H9 (cell line): ENCODE measurements at regions not wholly inside any gene's neighbourhood (a gene's known extent, or its start where the extent isn't known, plus 50 kb on each side); places are given as distances from the start of the nearest gene placed in this dataset.

ENCODE experiments used
- DNase-seq: peaks from one replicate; pipeline ENCODE4 v3.0.0-alpha.2; 2017
- H2AFZ ChIP-seq: one replicate; pipeline ENCODE4 v1.6.1; 2013; ENCODE audit warnings: mild to moderate bottlenecking, low read length, control low read depth, moderate library complexity
- H2AK5ac ChIP-seq: 2 replicates; pipeline ENCODE4 v1.6.1; 2013; ENCODE audit warnings: low read length, control low read depth, mixed read lengths; ENCODE audit not compliant: insufficient read length
- H2BK120ac ChIP-seq: one replicate; pipeline ENCODE4 v1.6.1; 2013; ENCODE audit warnings: low read depth, mild to moderate bottlenecking, low read length, control low read depth, inconsistent platforms; ENCODE audit not compliant: poor library complexity, severe bottlenecking
- H2BK12ac ChIP-seq: 2 replicates; pipeline ENCODE4 v1.6.1; 2013; ENCODE audit warnings: low read length, control low read depth, mixed read lengths, low read depth; ENCODE audit not compliant: insufficient read length
- H2BK15ac ChIP-seq: 2 replicates; pipeline ENCODE4 v1.6.1; 2013; ENCODE audit warnings: low read depth, low read length, control low read depth
- H2BK20ac ChIP-seq: one replicate; pipeline ENCODE4 v1.6.1; 2013; ENCODE audit warnings: low read depth, mild to moderate bottlenecking, low read length, control low read depth, inconsistent platforms; ENCODE audit not compliant: poor library complexity, severe bottlenecking
- H2BK5ac ChIP-seq: 2 replicates; pipeline ENCODE4 v1.6.1; 2013; ENCODE audit warnings: low read length, control low read depth, mixed read lengths; ENCODE audit not compliant: insufficient read length
- H3K14ac ChIP-seq: 2 replicates; pipeline ENCODE4 v1.6.1; 2013; ENCODE audit warnings: low read length, control low read depth; ENCODE audit not compliant: insufficient read depth
- H3K18ac ChIP-seq: 2 replicates; pipeline ENCODE4 v1.6.1; 2013; ENCODE audit warnings: low read depth, mild to moderate bottlenecking, mixed read lengths, low read length, control low read depth; ENCODE audit not compliant: insufficient read length
- H3K23ac ChIP-seq: 2 replicates; pipeline ENCODE4 v1.6.1; 2013; ENCODE audit warnings: low read length, control low read depth, mixed read lengths, low read depth; ENCODE audit not compliant: insufficient read length
- H3K23me2 ChIP-seq: 2 replicates; pipeline ENCODE4 v1.6.1; 2013; ENCODE audit warnings: low read depth, mild to moderate bottlenecking, mixed read lengths, low read length, control low read depth; ENCODE audit not compliant: insufficient read length, poor library complexity, severe bottlenecking
- H3K27ac ChIP-seq: 2 replicates; pipeline ENCODE4 v1.5.1; 2013; ENCODE audit warnings: low read length, control low read depth, mixed read lengths, low read depth; ENCODE audit not compliant: insufficient read length
- H3K27me3 ChIP-seq: 2 replicates; pipeline ENCODE4 v1.6.1; 2013; ENCODE audit warnings: low read length, control low read depth, inconsistent platforms; ENCODE audit not compliant: insufficient read depth
- H3K4ac ChIP-seq: 2 replicates; pipeline ENCODE4 v1.6.1; 2013; ENCODE audit warnings: low read depth, mild to moderate bottlenecking, control low read depth, inconsistent platforms, low read length, moderate library complexity
- H3K4me1 ChIP-seq: 2 replicates; pipeline ENCODE4 v1.6.1; 2013; ENCODE audit warnings: low read length, control low read depth, inconsistent platforms; ENCODE audit not compliant: insufficient read depth
- H3K4me2 ChIP-seq: 2 replicates; pipeline ENCODE4 v1.6.1; 2013; ENCODE audit warnings: low read length, control low read depth, mixed read lengths; ENCODE audit not compliant: insufficient read length, insufficient read depth
- H3K56ac ChIP-seq: 2 replicates; pipeline ENCODE4 v1.6.1; 2013; ENCODE audit warnings: low read depth, mild to moderate bottlenecking, mixed read lengths, low read length, control low read depth; ENCODE audit not compliant: insufficient read length
- H3K79me1 ChIP-seq: 2 replicates; pipeline ENCODE4 v1.6.1; 2013; ENCODE audit warnings: low read depth, mild to moderate bottlenecking, moderate library complexity, low read length, control low read depth, inconsistent platforms; ENCODE audit not compliant: insufficient read depth, poor library complexity, severe bottlenecking
- H3K79me2 ChIP-seq: 2 replicates; pipeline ENCODE4 v1.6.1; 2013; ENCODE audit warnings: low read length, control low read depth, inconsistent platforms; ENCODE audit not compliant: insufficient read depth
- H3K9ac ChIP-seq: 2 replicates; pipeline ENCODE4 v1.6.1; 2013; ENCODE audit warnings: low read length, control low read depth, mixed read lengths; ENCODE audit not compliant: insufficient read length; ENCODE audit errors: extremely low read depth
- H3K9me3 ChIP-seq: one replicate; pipeline ENCODE4 v1.6.1; 2013; ENCODE audit warnings: low read depth, low read length, inconsistent platforms; ENCODE audit not compliant: control insufficient read depth
- H3T11ph ChIP-seq: one replicate; pipeline ENCODE4 v1.6.1; 2013; ENCODE audit warnings: mild to moderate bottlenecking, low read length, control low read depth, inconsistent platforms
- H4K20me1 ChIP-seq: one replicate; pipeline ENCODE4 v1.6.1; 2013; ENCODE audit not compliant: control insufficient read depth, insufficient read length, insufficient read depth
- H4K5ac ChIP-seq: 2 replicates; pipeline ENCODE4 v1.6.1; 2013; ENCODE audit warnings: low read depth, mild to moderate bottlenecking, mixed read lengths, low read length, control low read depth; ENCODE audit not compliant: insufficient read length
- H4K8ac ChIP-seq: replicated peaks from 2 replicates; pipeline ENCODE4 v1.6.1; 2013; ENCODE audit warnings: low read length, control low read depth, mixed read lengths, low read depth; ENCODE audit not compliant: insufficient read length
- H4K91ac ChIP-seq: 2 replicates; pipeline ENCODE4 v1.6.1; 2013; ENCODE audit warnings: low read depth, mild to moderate bottlenecking, moderate library complexity, mixed read lengths, low read length, control low read depth; ENCODE audit not compliant: insufficient read length
- H3K27ac Mint-ChIP-seq, 3 experiments: 2 replicates in 2 of 3; 3 replicates in 1 of 3; pipeline ENCODE4 v1.8.0; 2020 to 2021; ENCODE audit warnings: mixed read lengths in 3 of 3, mild to moderate bottlenecking in 1 of 3, moderate library complexity in 1 of 3
- H3K27me3 Mint-ChIP-seq: 2 replicates; pipeline ENCODE4 v1.8.0; 2021; ENCODE audit warnings: low read depth, mild to moderate bottlenecking, moderate library complexity, mixed read lengths
- H3K36me3 Mint-ChIP-seq, 3 experiments: 2 replicates in 2 of 3; 3 replicates in 1 of 3; pipeline ENCODE4 v1.8.0; 2020 to 2021; ENCODE audit warnings: low read depth in 3 of 3, mixed read lengths in 3 of 3; ENCODE audit not compliant: insufficient read depth in 1 of 3
- H3K4me1 Mint-ChIP-seq, 2 experiments: 2 replicates each; pipeline ENCODE4 v1.8.0; 2020; ENCODE audit warnings: mixed read lengths in 2 of 2
- H3K4me3 Mint-ChIP-seq, 2 experiments: 2 replicates in 1 of 2; 3 replicates in 1 of 2; pipeline ENCODE4 v1.8.0; 2020 to 2021; ENCODE audit warnings: mild to moderate bottlenecking in 2 of 2, mixed read lengths in 2 of 2, moderate library complexity in 1 of 2
- H3K9me3 Mint-ChIP-seq, 2 experiments: 2 replicates in 1 of 2; 3 replicates in 1 of 2; pipeline ENCODE4 v1.8.0; 2020; ENCODE audit warnings: mild to moderate bottlenecking in 2 of 2, mixed read lengths in 2 of 2, moderate library complexity in 1 of 2
- CTCF ChIP-seq: fragments of 200-600 bp; sonication (generic); conservative IDR thresholded peaks from 3 replicates; pipeline ENCODE4 v1.8.0; 2021; ENCODE audit warnings: antibody characterized with exemption, mild to moderate bottlenecking
- WGBS: extraction: QIAGEN DNeasy Blood & Tissue Kit; methylation state at CpG from one replicate; pipeline ENCODE4 v1.1.7; 2013; ENCODE audit warnings: missing lambda C conversion rate, low lambda C conversion rate, mixed read lengths; ENCODE audit not compliant: insufficient read length; ENCODE audit errors: extremely low coverage; 5-methylcytosine and 5-hydroxymethylcytosine counted together

GRCh38 chr22:47448231-47449223 is 686.1 kb downstream of the TBC1D22A start:
- H2BK15ac ChIP-seq = no peak overlapping the region
- peaks cover 89 to 98% of the 10 kb centered on the region in 2 experiments for H3K9me3 Mint-ChIP-seq
- H3K27ac Mint-ChIP-seq = no peak overlapping the region
- no CpG with 5 or more reads among the region's 19 CpGs for WGBS
- no peaks in the 10 kb centered on the region for H3K79me2 ChIP-seq
- H3K27me3 Mint-ChIP-seq = peaks cover 13% of the 10 kb centered on the region
- H3K36me3 Mint-ChIP-seq = peaks cover 12 to 38% (median 24%) of the 10 kb centered on the region in 3 experiments; a peak in 6 of 7 replicates
- H3K18ac ChIP-seq = no peak overlapping the region
- no peak overlapping the region for H3K4me3 Mint-ChIP-seq
- no peak overlapping the region for H3K56ac ChIP-seq
- no peak overlapping the region for H2AFZ ChIP-seq
- H4K5ac ChIP-seq = no peak overlapping the region
- no peak overlapping the region for H3K23ac ChIP-seq
- no peaks in the 10 kb centered on the region for H3K27me3 ChIP-seq
- no peak overlapping the region for H3K9ac ChIP-seq
- H2BK12ac ChIP-seq = no peak overlapping the region
- H3K4me2 ChIP-seq = no peak overlapping the region
- H3K79me1 ChIP-seq = no peaks in the 10 kb centered on the region
- H4K20me1 ChIP-seq = no peaks in the 10 kb centered on the region
- no peaks in the 10 kb centered on the region for H3K4me1 Mint-ChIP-seq
- H2BK20ac ChIP-seq = no peak overlapping the region
- H3K4me1 ChIP-seq = no peaks in the 10 kb centered on the region
- H3K4ac ChIP-seq = no peak overlapping the region
- no peak overlapping the region for H2BK120ac ChIP-seq
- H3K23me2 ChIP-seq = no peaks in the 10 kb centered on the region
- H3K27ac ChIP-seq = no peak overlapping the region
- H3K9me3 ChIP-seq = peaks cover 99% of the 10 kb centered on the region
- no peak overlapping the region for H3K14ac ChIP-seq
- H2AK5ac ChIP-seq = no peak overlapping the region
- peak; percentile 5 for DNase-seq
- no peak overlapping the region for H2BK5ac ChIP-seq
- no peak overlapping the region for H4K91ac ChIP-seq
- no peak for TF ChIP-seq CTCF
- H3T11ph ChIP-seq = no peak overlapping the region
- no peak overlapping the region for H4K8ac ChIP-seq
